ENCODE measurements at regions not wholly inside any gene's neighbourhood (a gene's known extent, or its start where the extent isn't known, plus 50 kb on each side); places are given as distances from the start of the nearest gene placed in this dataset.

DNA sequence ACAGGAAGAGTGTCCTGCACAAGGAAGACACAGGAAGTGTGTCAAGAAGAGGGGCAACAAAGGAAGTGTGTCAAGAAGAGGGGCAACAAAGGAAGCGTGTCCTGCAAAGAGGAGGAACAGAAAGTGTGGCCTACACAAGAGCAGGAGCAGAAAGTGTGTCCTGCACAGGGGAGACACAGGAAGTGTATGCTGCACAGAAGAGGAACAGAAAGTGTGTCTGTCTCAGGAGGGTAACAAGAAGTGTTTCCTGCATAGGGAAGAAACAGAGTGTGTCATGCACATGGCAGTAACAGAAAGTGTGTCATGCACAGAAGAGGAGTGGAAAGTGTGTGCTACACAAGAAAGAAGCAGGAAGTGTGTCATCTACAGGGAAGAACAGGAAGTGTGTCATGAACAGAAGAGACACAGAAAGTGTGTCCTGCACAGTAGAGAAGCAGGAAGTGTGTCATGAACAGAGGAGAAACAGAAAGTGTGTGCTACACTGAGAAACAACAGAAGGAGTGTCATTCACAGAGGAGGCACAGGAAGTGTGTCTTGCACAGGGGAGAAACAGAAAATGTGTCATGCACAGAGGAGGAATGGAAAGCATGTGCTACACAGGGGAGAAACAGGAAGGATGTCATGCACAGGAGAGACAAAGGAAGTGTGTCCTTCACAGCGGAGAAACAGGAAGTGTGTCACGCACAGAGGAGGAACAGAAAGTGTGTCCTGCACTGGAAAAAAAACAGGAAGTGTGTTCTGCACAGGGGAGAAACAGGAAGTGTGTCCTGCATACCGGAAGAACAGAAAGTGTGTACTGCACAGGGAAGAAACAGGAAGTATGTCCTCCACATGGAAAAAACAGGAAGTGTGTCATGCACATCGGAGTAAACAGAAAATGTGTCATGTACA is 526.4 kb upstream of the PRKX start:
- in situ Hi-C loops (cut with MboI; ENCODE audit: low pct_unique_long_range_greater_than_20kb, low sequenced_read_pairs, unreplicated experiment) = no loop called here
- TF ChIP-seq, protein P1, sequence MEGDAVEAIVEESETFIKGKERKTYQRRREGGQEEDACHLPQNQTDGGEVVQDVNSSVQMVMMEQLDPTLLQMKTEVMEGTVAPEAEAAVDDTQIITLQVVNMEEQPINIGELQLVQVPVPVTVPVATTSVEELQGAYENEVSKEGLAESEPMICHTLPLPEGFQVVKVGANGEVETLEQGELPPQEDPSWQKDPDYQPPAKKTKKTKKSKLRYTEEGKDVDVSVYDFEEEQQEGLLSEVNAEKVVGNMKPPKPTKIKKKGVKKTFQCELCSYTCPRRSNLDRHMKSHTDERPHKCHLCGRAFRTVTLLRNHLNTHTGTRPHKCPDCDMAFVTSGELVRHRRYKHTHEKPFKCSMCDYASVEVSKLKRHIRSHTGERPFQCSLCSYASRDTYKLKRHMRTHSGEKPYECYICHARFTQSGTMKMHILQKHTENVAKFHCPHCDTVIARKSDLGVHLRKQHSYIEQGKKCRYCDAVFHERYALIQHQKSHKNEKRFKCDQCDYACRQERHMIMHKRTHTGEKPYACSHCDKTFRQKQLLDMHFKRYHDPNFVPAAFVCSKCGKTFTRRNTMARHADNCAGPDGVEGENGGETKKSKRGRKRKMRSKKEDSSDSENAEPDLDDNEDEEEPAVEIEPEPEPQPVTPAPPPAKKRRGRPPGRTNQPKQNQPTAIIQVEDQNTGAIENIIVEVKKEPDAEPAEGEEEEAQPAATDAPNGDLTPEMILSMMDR (IDR thresholded peaks at IDR 0.05; ENCODE audit: extremely low read depth, insufficient read depth, missing control alignments) = no peak
- no peak for DNase-seq (ENCODE audit: low spot score)

DNA sequence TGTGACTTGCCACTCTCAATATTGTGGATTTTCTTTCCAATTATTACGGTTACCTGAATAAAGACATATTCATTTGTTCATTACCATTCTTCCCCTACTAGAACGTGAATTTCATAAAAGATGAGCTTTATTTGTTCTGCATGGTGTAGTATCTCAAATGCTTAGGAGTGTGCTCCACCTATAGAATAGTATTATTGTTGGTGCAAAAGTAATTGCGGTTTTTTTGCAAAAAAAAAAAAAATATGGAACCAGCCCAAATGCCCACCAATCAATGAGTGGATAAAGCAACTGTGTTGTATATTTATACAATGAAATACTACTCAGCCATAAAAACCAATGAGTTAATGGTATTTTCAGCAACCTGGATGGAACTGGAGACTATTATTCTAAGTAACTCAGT is 525.5 kb upstream of the PRKX start:
- TF ChIP-seq, protein P1 (IDR thresholded peaks at IDR 0.05; ENCODE audit: extremely low read depth, insufficient read depth, missing control alignments) = no peak
- DNase-seq (ENCODE audit: low spot score) = no peak
- in situ Hi-C loops (cut with MboI; ENCODE audit: low pct_unique_long_range_greater_than_20kb, low sequenced_read_pairs, unreplicated experiment) = no loop called here

GRCh38 chrX:4225086-4225485 is 511.6 kb upstream of the PRKX start:
- TF ChIP-seq, protein P1 (IDR thresholded peaks at IDR 0.05; ENCODE audit: extremely low read depth, insufficient read depth, missing control alignments) = no peak
- in situ Hi-C loops (cut with MboI; ENCODE audit: low pct_unique_long_range_greater_than_20kb, low sequenced_read_pairs, unreplicated experiment) = no loop called here
- no peak for DNase-seq (ENCODE audit: low spot score)

GRCh38 chrX:4206941-4207340 is 493.5 kb upstream of the PRKX start:
- TF ChIP-seq, protein P1 (IDR thresholded peaks at IDR 0.05; ENCODE audit: extremely low read depth, insufficient read depth, missing control alignments) = no peak
- in situ Hi-C loops (cut with MboI; ENCODE audit: low pct_unique_long_range_greater_than_20kb, low sequenced_read_pairs, unreplicated experiment) = no loop called here
- no peak for DNase-seq (ENCODE audit: low spot score)

DNA sequence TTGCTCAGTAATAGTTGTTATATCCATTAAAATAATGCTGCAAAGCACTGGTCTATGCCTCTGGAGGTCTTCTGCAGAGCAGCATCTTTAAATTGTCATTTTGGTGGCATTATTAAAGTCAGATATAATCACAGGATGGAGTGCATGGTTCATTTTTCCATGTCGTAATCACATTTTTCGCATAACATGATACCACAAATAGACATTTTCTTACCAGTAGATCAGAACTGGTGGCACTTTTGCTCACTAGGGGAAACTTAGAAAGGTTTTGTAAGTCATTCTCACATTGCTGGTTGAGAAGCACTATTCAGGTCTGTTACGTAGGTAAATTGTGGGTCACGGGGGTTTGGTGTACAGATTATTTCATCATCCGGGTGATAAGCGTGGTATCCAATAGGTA is 484.5 kb upstream of the PRKX start:
- in situ Hi-C loops (cut with MboI; ENCODE audit: low pct_unique_long_range_greater_than_20kb, low sequenced_read_pairs, unreplicated experiment) = no loop called here

DNA sequence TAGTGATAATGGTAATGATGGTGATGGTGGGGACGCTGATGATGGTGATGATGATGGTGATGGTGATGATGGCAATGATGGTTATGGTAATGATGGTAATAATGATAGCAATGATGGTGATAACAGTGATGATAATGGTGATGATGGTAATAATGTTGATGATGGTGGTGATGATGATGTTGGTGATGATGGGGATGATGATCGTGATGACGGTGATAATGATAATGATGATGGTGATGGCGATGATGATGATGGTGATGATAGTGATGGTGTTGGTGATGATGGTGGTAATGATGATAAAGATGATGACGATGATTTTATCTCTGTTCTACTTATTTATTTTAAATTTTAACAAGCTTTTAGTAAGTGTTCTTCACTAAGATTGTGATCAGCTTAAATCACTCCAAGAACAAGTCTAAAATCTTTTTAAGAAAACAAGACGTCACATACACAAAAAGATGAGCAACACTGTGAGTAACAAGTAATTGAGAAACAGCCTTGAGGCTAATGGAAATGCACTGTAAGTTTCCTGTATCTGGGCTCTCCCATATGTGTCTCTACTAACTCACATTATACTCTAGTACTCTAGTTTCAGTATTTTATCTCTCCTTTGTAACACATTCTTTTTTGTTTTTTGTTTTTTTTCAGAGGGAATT is 480.2 kb upstream of the PRKX start:
- TF ChIP-seq, protein P1 (IDR thresholded peaks at IDR 0.05; ENCODE audit: extremely low read depth, insufficient read depth, missing control alignments) = no peak
- no peak for DNase-seq (ENCODE audit: low spot score)
- in situ Hi-C loops (cut with MboI; ENCODE audit: low pct_unique_long_range_greater_than_20kb, low sequenced_read_pairs, unreplicated experiment) = no loop called here

More for the DNA sequence above, 484.5 kb upstream of the PRKX start:
- DNase-seq (ENCODE audit: low spot score) = no peak
- TF ChIP-seq, protein P1 (IDR thresholded peaks at IDR 0.05; ENCODE audit: extremely low read depth, insufficient read depth, missing control alignments) = no peak
